Transverse colon (tissue), 3 donors: ENCODE measurements at regions not wholly inside any gene's neighbourhood (a gene's known extent, or its start where the extent isn't known, plus 50 kb on each side); places are given as distances from the start of the nearest gene placed in this dataset.

ENCODE experiments used
- POLR2A ChIP-seq: fragments of 450-650 bp; IDR thresholded peaks from one replicate; pipeline ENCODE4 v1.6.1; 2016; ENCODE audit warnings: antibody characterized with exemption, mild to moderate bottlenecking, moderate library complexity
- TF ChIP-seq, protein P1 (sequence below), 5 experiments: fragments of 200-600 bp in 3 of 5; fragments of 450-650 bp in 2 of 5; sonication (generic) in 3 of 5; IDR thresholded peaks; 1 replicate in 2 of 5; 2 replicates in 3 of 5; pipeline ENCODE4 v1.5.1; 2016 to 2017; ENCODE audit warnings: antibody characterized with exemption in 5 of 5, inconsistent platforms in 3 of 5, mild to moderate bottlenecking in 2 of 5, moderate library complexity in 1 of 5

DNA sequence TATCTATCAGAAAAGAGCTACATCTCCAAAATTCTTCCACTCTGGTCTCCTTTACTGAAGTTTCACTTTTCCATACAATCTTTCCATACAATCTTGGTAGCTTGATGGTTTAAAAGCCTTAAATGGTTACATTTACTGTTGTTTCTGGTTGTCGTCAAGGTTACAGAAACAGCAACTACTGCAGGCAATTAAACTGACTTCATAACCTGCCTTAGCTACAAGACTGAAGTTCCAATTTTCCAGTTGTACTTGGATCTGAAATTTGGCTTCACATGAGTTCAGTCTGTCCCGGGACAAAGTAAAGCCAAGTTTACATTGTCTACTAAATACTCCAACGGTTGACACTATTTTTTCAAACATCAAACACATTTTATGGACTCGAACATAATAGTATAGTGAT lies 326.4 kb downstream of the ANKRD50 start:
- TF ChIP-seq, protein P1, sequence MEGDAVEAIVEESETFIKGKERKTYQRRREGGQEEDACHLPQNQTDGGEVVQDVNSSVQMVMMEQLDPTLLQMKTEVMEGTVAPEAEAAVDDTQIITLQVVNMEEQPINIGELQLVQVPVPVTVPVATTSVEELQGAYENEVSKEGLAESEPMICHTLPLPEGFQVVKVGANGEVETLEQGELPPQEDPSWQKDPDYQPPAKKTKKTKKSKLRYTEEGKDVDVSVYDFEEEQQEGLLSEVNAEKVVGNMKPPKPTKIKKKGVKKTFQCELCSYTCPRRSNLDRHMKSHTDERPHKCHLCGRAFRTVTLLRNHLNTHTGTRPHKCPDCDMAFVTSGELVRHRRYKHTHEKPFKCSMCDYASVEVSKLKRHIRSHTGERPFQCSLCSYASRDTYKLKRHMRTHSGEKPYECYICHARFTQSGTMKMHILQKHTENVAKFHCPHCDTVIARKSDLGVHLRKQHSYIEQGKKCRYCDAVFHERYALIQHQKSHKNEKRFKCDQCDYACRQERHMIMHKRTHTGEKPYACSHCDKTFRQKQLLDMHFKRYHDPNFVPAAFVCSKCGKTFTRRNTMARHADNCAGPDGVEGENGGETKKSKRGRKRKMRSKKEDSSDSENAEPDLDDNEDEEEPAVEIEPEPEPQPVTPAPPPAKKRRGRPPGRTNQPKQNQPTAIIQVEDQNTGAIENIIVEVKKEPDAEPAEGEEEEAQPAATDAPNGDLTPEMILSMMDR (IDR thresholded peaks at IDR 0.05): no peak
- no peak for TF ChIP-seq POLR2A
